ENCODE measurements at regions not wholly inside any gene's neighbourhood (a gene's known extent, or its start where the extent isn't known, plus 50 kb on each side); places are given as distances from the start of the nearest gene placed in this dataset.
"Not testable (repeated sequence)": the region's sequence is repeated elsewhere in the genome, so short reads cannot be mapped to it uniquely, and the experiment has no call there.

DNA sequence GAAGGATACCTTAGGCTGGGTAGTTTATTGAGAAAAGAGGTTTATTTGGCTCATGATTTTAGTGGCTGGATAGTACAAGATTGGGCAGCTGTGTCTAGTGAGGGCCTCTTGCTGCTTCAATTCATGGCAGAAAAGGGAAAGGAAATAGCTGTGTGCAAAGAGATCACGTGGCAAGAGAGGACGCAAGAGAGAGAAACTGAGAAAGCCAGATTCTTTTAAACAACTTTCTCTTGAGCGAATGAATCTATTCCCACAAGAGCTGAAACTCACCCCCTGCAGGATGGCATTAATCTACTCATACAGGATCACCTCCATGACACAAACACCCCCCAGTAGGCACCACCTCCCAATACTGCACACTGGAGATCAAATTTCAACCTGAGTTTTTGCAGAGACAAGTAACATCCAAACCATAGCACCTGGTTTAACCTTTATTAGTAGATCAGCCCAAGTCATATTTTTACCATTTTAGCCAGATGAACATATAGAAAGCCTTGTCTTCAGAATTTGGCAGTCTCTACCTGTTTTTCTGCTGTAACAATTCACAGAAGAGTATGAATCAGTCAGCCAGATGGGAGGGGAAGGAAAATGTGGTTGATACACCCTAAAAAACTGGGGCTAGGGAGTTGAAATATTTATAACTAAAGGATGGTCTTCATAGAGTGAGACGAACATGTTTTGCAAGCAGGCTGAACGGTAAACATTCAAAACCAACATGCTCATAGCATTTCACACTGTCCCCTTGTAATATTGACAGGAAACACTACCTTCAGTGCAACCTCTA, 73.9 kb upstream of the NCKAP5 start:
- Histone ChIP-seq H3K27ac (ENCODE audit: low read length) (no peak overlapping the region), H3K4me2 (ENCODE audit: low read length) (no peak overlapping the region), H3K9me3 (ENCODE audit: insufficient read depth, low read length) (no peaks in the 10 kb centered on the region), H3K36me3 (replicated peaks; ENCODE audit: low read depth, low read length) (no peaks in the 10 kb centered on the region), H3K9ac (ENCODE audit: low read length) (no peak overlapping the region), H2AFZ (ENCODE audit: low read depth, low read length) (no peak overlapping the region), H3K79me2 (ENCODE audit: low read length) (no peaks in the 10 kb centered on the region), H3K27me3 (ENCODE audit: low read depth, low read length) (peaks cover 8% of the 10 kb centered on the region; the same call in 1 of the 2 replicates), H3K4me3 (ENCODE audit: low read length) (no peak overlapping the region), H3K4me1 (ENCODE audit: low read length) (no peaks in the 10 kb centered on the region), H4K20me1 (ENCODE audit: insufficient read depth, low read length) (no peaks in the 10 kb centered on the region)
- no peak for TF ChIP-seq EZH2phosphoT487 (IDR thresholded peaks at IDR 0.05; ENCODE audit: low read depth)
- TF ChIP-seq, protein P1, sequence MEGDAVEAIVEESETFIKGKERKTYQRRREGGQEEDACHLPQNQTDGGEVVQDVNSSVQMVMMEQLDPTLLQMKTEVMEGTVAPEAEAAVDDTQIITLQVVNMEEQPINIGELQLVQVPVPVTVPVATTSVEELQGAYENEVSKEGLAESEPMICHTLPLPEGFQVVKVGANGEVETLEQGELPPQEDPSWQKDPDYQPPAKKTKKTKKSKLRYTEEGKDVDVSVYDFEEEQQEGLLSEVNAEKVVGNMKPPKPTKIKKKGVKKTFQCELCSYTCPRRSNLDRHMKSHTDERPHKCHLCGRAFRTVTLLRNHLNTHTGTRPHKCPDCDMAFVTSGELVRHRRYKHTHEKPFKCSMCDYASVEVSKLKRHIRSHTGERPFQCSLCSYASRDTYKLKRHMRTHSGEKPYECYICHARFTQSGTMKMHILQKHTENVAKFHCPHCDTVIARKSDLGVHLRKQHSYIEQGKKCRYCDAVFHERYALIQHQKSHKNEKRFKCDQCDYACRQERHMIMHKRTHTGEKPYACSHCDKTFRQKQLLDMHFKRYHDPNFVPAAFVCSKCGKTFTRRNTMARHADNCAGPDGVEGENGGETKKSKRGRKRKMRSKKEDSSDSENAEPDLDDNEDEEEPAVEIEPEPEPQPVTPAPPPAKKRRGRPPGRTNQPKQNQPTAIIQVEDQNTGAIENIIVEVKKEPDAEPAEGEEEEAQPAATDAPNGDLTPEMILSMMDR (IDR thresholded peaks at IDR 0.05; ENCODE audit: low read depth, low read length), result no peak

DNA sequence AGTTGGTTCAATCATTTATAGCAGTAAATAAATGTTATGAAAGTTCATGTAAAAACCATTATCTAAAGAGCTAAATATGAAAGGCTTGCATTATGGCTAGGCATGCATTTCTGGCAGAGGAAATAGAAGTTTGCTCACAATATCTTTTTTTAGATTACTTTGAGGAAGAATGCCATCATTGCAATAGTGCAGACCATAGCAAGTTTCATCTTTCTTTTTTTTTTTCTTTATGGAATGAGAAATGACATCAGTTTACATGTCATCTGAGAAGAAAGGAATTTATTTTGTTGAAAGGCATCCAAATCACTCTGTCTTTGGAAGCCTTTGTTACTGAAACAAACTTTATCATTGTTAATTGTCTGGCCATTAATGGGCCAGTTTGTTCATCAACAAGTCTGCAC, 74.5 kb upstream of the NCKAP5 start:
- Histone ChIP-seq H3K79me2 (ENCODE audit: low read length) (no peaks in the 10 kb centered on the region), H3K4me1 (ENCODE audit: low read length) (no peaks in the 10 kb centered on the region), H2AFZ (ENCODE audit: low read depth, low read length) (no peak overlapping the region), H3K4me3 (ENCODE audit: low read length) (no peak overlapping the region), H3K9ac (ENCODE audit: low read length) (no peak overlapping the region), H4K20me1 (ENCODE audit: insufficient read depth, low read length) (no peaks in the 10 kb centered on the region), H3K27ac (ENCODE audit: low read length) (no peak overlapping the region), H3K9me3 (ENCODE audit: insufficient read depth, low read length) (no peaks in the 10 kb centered on the region), H3K27me3 (ENCODE audit: low read depth, low read length) (peaks cover 8% of the 10 kb centered on the region; the same call in 1 of the 2 replicates), H3K36me3 (replicated peaks; ENCODE audit: low read depth, low read length) (no peaks in the 10 kb centered on the region), H3K4me2 (ENCODE audit: low read length) (no peak overlapping the region)
- TF ChIP-seq, protein P1 (IDR thresholded peaks at IDR 0.05; ENCODE audit: low read depth, low read length), result no peak
- TF ChIP-seq EZH2phosphoT487 (IDR thresholded peaks at IDR 0.05; ENCODE audit: low read depth), result no peak

DNA sequence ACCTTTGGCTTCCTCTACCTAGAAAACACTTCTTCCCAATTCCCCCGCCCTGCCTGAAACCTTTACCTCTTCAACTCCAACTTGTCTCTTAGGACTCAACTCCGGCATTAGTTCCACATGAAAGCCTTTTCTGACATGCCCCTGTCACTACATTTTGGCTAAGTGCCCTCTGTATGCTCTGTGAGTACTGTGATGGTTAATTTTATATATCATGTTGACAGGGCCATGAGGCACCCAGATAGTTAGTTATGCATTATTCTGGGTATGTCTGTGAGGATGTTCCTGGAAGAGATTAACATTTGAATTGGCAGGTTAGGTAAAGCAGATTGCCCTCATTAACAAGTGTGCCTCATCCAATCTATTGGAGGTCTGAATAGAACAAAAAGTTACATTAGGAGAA, 75.6 kb upstream of the NCKAP5 start:
- Histone ChIP-seq H3K9ac (ENCODE audit: low read length) (no peak overlapping the region), H3K4me1 (ENCODE audit: low read length) (no peaks in the 10 kb centered on the region), H3K27ac (ENCODE audit: low read length) (no peak overlapping the region), H3K4me3 (ENCODE audit: low read length) (no peak overlapping the region), H2AFZ (ENCODE audit: low read depth, low read length) (no peak overlapping the region), H3K79me2 (ENCODE audit: low read length) (no peaks in the 10 kb centered on the region), H3K4me2 (ENCODE audit: low read length) (no peak overlapping the region), H3K27me3 (ENCODE audit: low read depth, low read length) (peaks cover 8% of the 10 kb centered on the region; the same call in 1 of the 2 replicates), H3K9me3 (ENCODE audit: insufficient read depth, low read length) (no peaks in the 10 kb centered on the region), H4K20me1 (ENCODE audit: insufficient read depth, low read length) (no peaks in the 10 kb centered on the region), H3K36me3 (replicated peaks; ENCODE audit: low read depth, low read length) (no peaks in the 10 kb centered on the region)
- no peak for TF ChIP-seq EZH2phosphoT487 (IDR thresholded peaks at IDR 0.05; ENCODE audit: low read depth)
- TF ChIP-seq, protein P1 (IDR thresholded peaks at IDR 0.05; ENCODE audit: low read depth, low read length), result no peak

DNA sequence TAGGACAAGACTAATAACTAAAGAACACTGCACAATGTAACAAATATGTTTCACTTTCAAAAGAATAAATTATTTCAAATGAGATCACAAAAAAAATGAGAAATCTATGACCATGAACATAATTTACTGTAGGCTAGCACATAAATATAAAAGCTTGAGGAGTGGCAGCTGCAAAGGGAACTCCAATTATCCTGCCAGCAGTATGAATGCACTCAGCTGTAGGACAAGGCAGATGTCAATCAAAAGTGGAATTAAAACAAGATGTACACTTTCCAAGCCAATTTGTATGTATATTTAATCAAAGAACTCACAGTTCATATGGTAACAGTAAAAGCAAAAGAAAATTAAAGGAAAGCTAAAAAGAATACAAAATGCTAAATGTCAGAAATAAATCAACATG, 76.6 kb upstream of the NCKAP5 start:
- peaks cover 8% of the 10 kb centered on the region; the same call in 1 of the 2 replicates for H3K27me3 ChIP-seq (ENCODE audit: low read depth, low read length)
- H3K36me3 ChIP-seq (replicated peaks; ENCODE audit: low read depth, low read length), result no peaks in the 10 kb centered on the region
- no peaks in the 10 kb centered on the region for H3K9me3 ChIP-seq (ENCODE audit: insufficient read depth, low read length)
- no peaks in the 10 kb centered on the region for H4K20me1 ChIP-seq (ENCODE audit: insufficient read depth, low read length)
- H3K79me2 ChIP-seq (ENCODE audit: low read length), result no peaks in the 10 kb centered on the region
- no peak overlapping the region for H3K4me3 ChIP-seq (ENCODE audit: low read length)
- H3K4me1 ChIP-seq (ENCODE audit: low read length), result no peaks in the 10 kb centered on the region
- no peak overlapping the region for H2AFZ ChIP-seq (ENCODE audit: low read depth, low read length)
- H3K4me2 ChIP-seq (ENCODE audit: low read length), result no peak overlapping the region
- TF ChIP-seq, protein P1 (IDR thresholded peaks at IDR 0.05; ENCODE audit: low read depth, low read length), result no peak
- no peak for TF ChIP-seq EZH2phosphoT487 (IDR thresholded peaks at IDR 0.05; ENCODE audit: low read depth)
- H3K27ac ChIP-seq (ENCODE audit: low read length), result no peak overlapping the region
- no peak overlapping the region for H3K9ac ChIP-seq (ENCODE audit: low read length)

DNA sequence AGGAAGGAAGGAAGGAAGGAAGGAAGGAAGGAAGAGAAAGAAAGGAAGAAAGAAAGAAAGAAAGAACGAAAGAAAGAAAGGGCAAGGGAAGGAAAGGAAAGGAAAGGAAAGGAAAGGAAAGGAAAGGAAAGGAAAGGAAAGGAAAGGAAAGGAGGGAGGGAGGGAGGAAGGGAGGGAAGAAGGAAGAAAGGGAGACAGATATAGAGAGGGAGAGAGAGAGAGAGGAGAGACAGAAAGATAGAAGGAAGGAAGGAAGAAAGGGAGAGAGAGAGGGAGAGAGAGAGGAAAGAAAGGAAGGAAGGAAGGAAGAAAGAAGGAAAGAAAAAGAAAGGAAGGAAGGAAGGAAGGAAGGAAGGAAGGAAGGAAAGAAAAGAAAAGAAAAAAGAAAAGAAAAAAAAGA, 79.1 kb upstream of the NCKAP5 start:
- not testable (repeated sequence) for H3K27ac ChIP-seq (ENCODE audit: low read length); H3K9me3 ChIP-seq (ENCODE audit: insufficient read depth, low read length); H4K20me1 ChIP-seq (ENCODE audit: insufficient read depth, low read length); H3K36me3 ChIP-seq (replicated peaks; ENCODE audit: low read depth, low read length); H3K4me2 ChIP-seq (ENCODE audit: low read length); H2AFZ ChIP-seq (ENCODE audit: low read depth, low read length); H3K79me2 ChIP-seq (ENCODE audit: low read length); H3K4me1 ChIP-seq (ENCODE audit: low read length); H3K4me3 ChIP-seq (ENCODE audit: low read length); H3K9ac ChIP-seq (ENCODE audit: low read length); H3K27me3 ChIP-seq (ENCODE audit: low read depth, low read length)

Measured in OCI-LY3 (cell line).